ENCODE measurements at regions not wholly inside any gene's neighbourhood (a gene's known extent, or its start where the extent isn't known, plus 50 kb on each side); places are given as distances from the start of the nearest gene placed in this dataset.

GRCh38 chr5:56464935-56465768 lies 232.0 kb upstream of the ANKRD55 start:
- Histone ChIP-seq H3K36me3 (replicated peaks in 1 of 2; ENCODE audit: control insufficient read depth in 1 of 2, insufficient read depth in 2 of 2, low read length in 1 of 2) (no peaks in the 10 kb centered on the region), H3K27ac (ENCODE audit: low read depth in 2 of 2, low read length in 1 of 2) (no peak overlapping the region), H2AFZ (ENCODE audit: low read depth) (no peak overlapping the region), H3K9me3 (no peaks in the 10 kb centered on the region), H3K4me3 (ENCODE audit: low read depth in 2 of 2, low read length in 1 of 2) (no peak overlapping the region), H3F3A (replicated peaks; ENCODE audit: insufficient read depth) (no peaks in the 10 kb centered on the region), H3K9me2 (no peaks in the 10 kb centered on the region), H3K4me2 (no peak overlapping the region), H3K27me3 (ENCODE audit: insufficient read depth) (no peaks in the 10 kb centered on the region), H3K9ac (no peak overlapping the region), H3K4me1 (ENCODE audit: control insufficient read depth in 1 of 2, insufficient read depth in 2 of 2, low read depth in 1 of 2, low read length in 1 of 2) (peaks cover 6 to 22% of the 10 kb centered on the region in 2 experiments; a peak in 2 of 4 replicates), H4K20me1 (ENCODE audit: insufficient read depth) (no peaks in the 10 kb centered on the region), H3K79me2 (ENCODE audit: insufficient read depth) (no peaks in the 10 kb centered on the region)
- no peak for TF ChIP-seq GATA2 (CRISPR knock-in tag; IDR thresholded peaks at IDR 0.05)
- no peak for TF ChIP-seq RAD21 (IDR thresholded peaks at IDR 0.05; ENCODE audit: low read length)
- TF ChIP-seq FOXJ3 (CRISPR knock-in tag; IDR thresholded peaks at IDR 0.05) = no peak
- TF ChIP-seq CTCF (IDR thresholded peaks at IDR 0.05) = no peak
- no peak for TF ChIP-seq EZH2phosphoT487 (IDR thresholded peaks at IDR 0.05; ENCODE audit: borderline replicate concordance, low read depth)
- no peak for TF ChIP-seq NFIC (IDR thresholded peaks at IDR 0.05; ENCODE audit: borderline replicate concordance)
- TF ChIP-seq ZBTB33 (IDR thresholded peaks at IDR 0.05; ENCODE audit: borderline replicate concordance, low read depth) = no peak
- no peak for TF ChIP-seq MEF2A (IDR thresholded peaks at IDR 0.05; ENCODE audit: borderline replicate concordance, low read depth)
- no peak for TF ChIP-seq CHD2 (IDR thresholded peaks at IDR 0.05; ENCODE audit: low read length, partially characterized antibody)
- no peak for TF ChIP-seq USF1 (IDR thresholded peaks at IDR 0.05; ENCODE audit: borderline replicate concordance, low read depth)
- no peak for TF ChIP-seq USF2 (IDR thresholded peaks at IDR 0.05; ENCODE audit: borderline replicate concordance, low read depth, low read length)
- 78% methylated on average over 10 of the region's 10 CpGs for WGBS (ENCODE audit: low lambda C conversion rate)
- ChIA-PET CTCF (interaction anchor here (0.6 to 1.2 kb wide), 2 partner anchors 16 to 403 kb away, joined by 3 to 4 read pairs; no protein-coding TSS in a partner anchor), POLR2A (no interaction called here)
- no peak for DNase-seq
